ENCODE measurements at regions not wholly inside any gene's neighbourhood (a gene's known extent, or its start where the extent isn't known, plus 50 kb on each side); places are given as distances from the start of the nearest gene placed in this dataset.
A peak's percentile ranks its signal among the peaks of the same experiment; 100 is the strongest.

DNA sequence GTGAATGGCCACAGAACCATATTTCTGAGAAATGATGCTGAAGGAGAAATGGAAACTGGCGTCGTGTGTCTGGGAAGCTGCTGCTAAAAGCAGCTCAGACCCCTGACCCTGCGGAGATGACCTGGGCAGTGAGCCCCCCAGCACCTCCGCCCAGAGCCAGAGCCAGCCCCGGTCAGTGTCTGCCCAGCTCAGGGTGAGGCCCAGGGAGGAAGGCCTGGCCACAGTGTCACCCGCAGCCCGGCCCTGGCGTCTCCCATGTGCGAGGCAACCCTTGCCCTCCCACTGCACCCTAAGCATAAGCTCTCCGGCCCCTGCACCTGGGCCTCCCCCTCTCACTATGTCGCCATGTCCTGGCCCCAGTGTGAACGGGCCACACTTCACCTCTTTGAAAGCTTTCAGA lies 502.8 kb downstream of the EIPR1 start:
- DNase-seq, result no peak
- ATAC-seq (ENCODE audit: low FRiP score in 2 of 2), result peak in 1 of 2 donors; percentile 23
- Histone ChIP-seq H3K27ac (no peak overlapping the region), H3K9me3 (no peaks in the 10 kb centered on the region), H3K27me3 (no peaks in the 10 kb centered on the region), H3K4me1 (no peaks in the 10 kb centered on the region), H3K4me3 (no peak overlapping the region), H3K36me3 (no peaks in the 10 kb centered on the region)
- 88 to 95% methylated on average over 10 to 12 of the region's 12 CpGs for WGBS, 2 donors
- TF ChIP-seq EP300 (IDR thresholded peaks at IDR 0.05) (no peak), POLR2AphosphoS5 (IDR thresholded peaks at IDR 0.05) (no peak), POLR2A (IDR thresholded peaks at IDR 0.05) (no peak)
- TF ChIP-seq, protein P1, sequence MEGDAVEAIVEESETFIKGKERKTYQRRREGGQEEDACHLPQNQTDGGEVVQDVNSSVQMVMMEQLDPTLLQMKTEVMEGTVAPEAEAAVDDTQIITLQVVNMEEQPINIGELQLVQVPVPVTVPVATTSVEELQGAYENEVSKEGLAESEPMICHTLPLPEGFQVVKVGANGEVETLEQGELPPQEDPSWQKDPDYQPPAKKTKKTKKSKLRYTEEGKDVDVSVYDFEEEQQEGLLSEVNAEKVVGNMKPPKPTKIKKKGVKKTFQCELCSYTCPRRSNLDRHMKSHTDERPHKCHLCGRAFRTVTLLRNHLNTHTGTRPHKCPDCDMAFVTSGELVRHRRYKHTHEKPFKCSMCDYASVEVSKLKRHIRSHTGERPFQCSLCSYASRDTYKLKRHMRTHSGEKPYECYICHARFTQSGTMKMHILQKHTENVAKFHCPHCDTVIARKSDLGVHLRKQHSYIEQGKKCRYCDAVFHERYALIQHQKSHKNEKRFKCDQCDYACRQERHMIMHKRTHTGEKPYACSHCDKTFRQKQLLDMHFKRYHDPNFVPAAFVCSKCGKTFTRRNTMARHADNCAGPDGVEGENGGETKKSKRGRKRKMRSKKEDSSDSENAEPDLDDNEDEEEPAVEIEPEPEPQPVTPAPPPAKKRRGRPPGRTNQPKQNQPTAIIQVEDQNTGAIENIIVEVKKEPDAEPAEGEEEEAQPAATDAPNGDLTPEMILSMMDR (IDR thresholded peaks at IDR 0.05), result no peak

DNA sequence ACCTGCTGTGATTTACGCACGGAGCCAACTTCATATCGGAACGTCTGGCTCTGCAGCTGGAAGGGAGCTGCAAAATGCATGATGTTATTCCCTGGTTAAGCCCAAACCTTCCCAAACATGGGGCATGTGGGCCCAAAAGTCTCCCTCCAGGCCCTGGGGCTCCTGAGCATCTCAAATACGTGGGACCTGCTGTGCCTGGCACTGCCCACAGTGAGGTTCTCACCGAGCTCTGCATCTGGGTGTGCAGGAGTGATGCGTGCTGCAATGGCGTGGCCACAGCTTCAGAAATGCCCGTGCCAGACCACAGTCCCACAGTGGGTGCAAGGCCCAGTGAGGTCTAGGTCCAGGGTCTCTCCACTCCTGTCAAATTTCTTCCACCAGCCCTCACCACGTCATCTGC lies 503.3 kb downstream of the EIPR1 start:
- Histone ChIP-seq H3K36me3 (no peaks in the 10 kb centered on the region), H3K27me3 (no peaks in the 10 kb centered on the region), H3K4me1 (no peaks in the 10 kb centered on the region), H3K9me3 (no peaks in the 10 kb centered on the region), H3K4me3 (no peak overlapping the region), H3K27ac (no peak overlapping the region)
- DNase-seq, result no peak
- TF ChIP-seq POLR2AphosphoS5 (IDR thresholded peaks at IDR 0.05), result no peak
- TF ChIP-seq EP300 (IDR thresholded peaks at IDR 0.05), result no peak
- TF ChIP-seq, protein P1 (IDR thresholded peaks at IDR 0.05), result no peak
- no peak for ATAC-seq (ENCODE audit: low FRiP score in 2 of 2)
- WGBS, 2 donors, result 94 to 95% methylated on average over 7 to 10 of the region's 10 CpGs

GRCh38 chr2:2873450-2873811 lies 504.2 kb downstream of the EIPR1 start:
- Histone ChIP-seq H3K27me3 (no peaks in the 10 kb centered on the region), H3K9me3 (no peaks in the 10 kb centered on the region), H3K27ac (no peak overlapping the region), H3K36me3 (no peaks in the 10 kb centered on the region), H3K4me1 (no peaks in the 10 kb centered on the region), H3K4me3 (no peak overlapping the region)
- 66 to 91% methylated on average over 7 of the region's 7 CpGs for WGBS, 2 donors
- ATAC-seq (ENCODE audit: low FRiP score in 2 of 2), result no peak
- TF ChIP-seq, protein P1 (IDR thresholded peaks at IDR 0.05), result no peak
- TF ChIP-seq EP300 (IDR thresholded peaks at IDR 0.05) (no peak), POLR2A (IDR thresholded peaks at IDR 0.05) (no peak), POLR2AphosphoS5 (IDR thresholded peaks at IDR 0.05) (no peak)
- DNase-seq, result no peak

DNA sequence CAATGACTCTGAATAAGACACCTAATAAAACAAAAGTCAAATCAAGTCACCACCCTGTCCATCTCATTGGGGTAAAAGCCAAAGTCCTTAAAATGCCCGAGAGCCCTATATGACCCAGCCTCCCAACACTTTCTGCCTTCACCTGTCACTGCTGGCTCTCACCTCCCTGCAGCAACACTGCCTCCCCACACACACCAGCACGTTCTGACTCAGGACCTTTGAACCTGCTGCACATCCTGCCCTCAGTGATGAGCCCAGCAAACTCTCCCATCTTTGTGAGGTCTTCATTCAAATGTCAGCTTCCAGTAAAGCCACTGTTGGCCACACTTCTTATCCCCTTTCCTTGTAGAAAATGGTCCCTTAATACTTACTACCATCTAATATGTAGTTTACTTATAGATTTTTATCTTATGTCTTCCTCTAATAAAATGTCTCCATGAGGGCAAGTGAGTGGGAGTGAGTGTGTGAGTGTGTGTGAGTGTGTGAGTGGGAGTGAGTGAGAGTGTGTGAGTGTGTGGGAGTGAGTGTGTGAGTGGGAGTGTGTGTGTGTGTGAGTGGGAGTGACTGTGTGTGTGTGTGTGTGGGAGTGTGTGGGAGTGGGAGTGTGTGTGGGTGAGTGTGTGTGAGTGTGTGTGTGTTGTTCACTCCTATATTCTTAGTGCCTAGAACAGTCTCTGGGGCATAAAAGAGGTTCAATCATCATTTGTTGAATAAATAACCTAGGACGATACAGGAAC lies 504.7 kb downstream of the EIPR1 start:
- TF ChIP-seq POLR2AphosphoS5 (IDR thresholded peaks at IDR 0.05) (no peak), POLR2A (IDR thresholded peaks at IDR 0.05) (no peak), EP300 (IDR thresholded peaks at IDR 0.05) (no peak)
- TF ChIP-seq, protein P1 (IDR thresholded peaks at IDR 0.05), result no peak
- 74 to 86% methylated on average over 3 of the region's 3 CpGs for WGBS, 2 donors

DNA sequence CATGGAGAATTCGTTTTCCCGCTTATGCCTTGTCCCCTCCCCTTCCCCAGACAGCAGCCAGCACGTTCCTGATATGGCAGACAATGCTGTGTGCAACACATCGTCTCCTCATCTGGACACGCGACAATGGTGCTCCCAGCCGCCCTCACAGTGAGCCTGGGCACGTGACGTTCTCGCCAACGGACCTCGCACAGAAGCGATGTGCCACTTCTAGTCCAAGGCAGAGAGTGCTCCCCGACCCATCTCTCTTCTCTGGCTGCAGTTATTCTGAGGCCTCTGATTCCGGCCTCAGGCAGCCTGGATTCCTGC lies 505.4 kb downstream of the EIPR1 start:
- TF ChIP-seq, protein P1 (IDR thresholded peaks at IDR 0.05), result no peak
- TF ChIP-seq POLR2A (IDR thresholded peaks at IDR 0.05), result no peak
- TF ChIP-seq POLR2AphosphoS5 (IDR thresholded peaks at IDR 0.05), result no peak
- TF ChIP-seq EP300 (IDR thresholded peaks at IDR 0.05), result no peak
- Histone ChIP-seq H3K36me3 (no peaks in the 10 kb centered on the region), H3K27me3 (no peaks in the 10 kb centered on the region), H3K4me3 (no peak overlapping the region), H3K4me1 (no peaks in the 10 kb centered on the region), H3K9me3 (no peaks in the 10 kb centered on the region), H3K27ac (no peak overlapping the region)
- WGBS, 2 donors, result 82 to 94% methylated on average over 13 to 15 of the region's 15 CpGs
- ATAC-seq (ENCODE audit: low FRiP score in 2 of 2) (no peak), DNase-seq (peak in 1 of 2 donors; percentile 47)

More for the DNA sequence above, 504.7 kb downstream of the EIPR1 start:
- no peak overlapping the region for H3K4me3 ChIP-seq
- DNase-seq, result no peak
- no peaks in the 10 kb centered on the region for H3K9me3 ChIP-seq
- H3K4me1 ChIP-seq, result no peaks in the 10 kb centered on the region
- no peaks in the 10 kb centered on the region for H3K36me3 ChIP-seq
- no peaks in the 10 kb centered on the region for H3K27me3 ChIP-seq
- ATAC-seq (ENCODE audit: low FRiP score in 2 of 2), result no peak
- no peak overlapping the region for H3K27ac ChIP-seq
